H9 (cell line): ENCODE measurements at regions not wholly inside any gene's neighbourhood (a gene's known extent, or its start where the extent isn't known, plus 50 kb on each side); places are given as distances from the start of the nearest gene placed in this dataset.

Source experiments
- DNase-seq: peaks from one replicate; pipeline ENCODE4 v3.0.0-alpha.2; 2017
- H2AFZ ChIP-seq: one replicate; pipeline ENCODE4 v1.6.1; 2013; ENCODE audit warnings: mild to moderate bottlenecking, low read length, control low read depth, moderate library complexity
- H2AK5ac ChIP-seq: 2 replicates; pipeline ENCODE4 v1.6.1; 2013; ENCODE audit warnings: low read length, control low read depth, mixed read lengths; ENCODE audit not compliant: insufficient read length
- H2BK120ac ChIP-seq: one replicate; pipeline ENCODE4 v1.6.1; 2013; ENCODE audit warnings: low read depth, mild to moderate bottlenecking, low read length, control low read depth, inconsistent platforms; ENCODE audit not compliant: poor library complexity, severe bottlenecking
- H2BK12ac ChIP-seq: 2 replicates; pipeline ENCODE4 v1.6.1; 2013; ENCODE audit warnings: low read length, control low read depth, mixed read lengths, low read depth; ENCODE audit not compliant: insufficient read length
- H2BK15ac ChIP-seq: 2 replicates; pipeline ENCODE4 v1.6.1; 2013; ENCODE audit warnings: low read depth, low read length, control low read depth
- H2BK20ac ChIP-seq: one replicate; pipeline ENCODE4 v1.6.1; 2013; ENCODE audit warnings: low read depth, mild to moderate bottlenecking, low read length, control low read depth, inconsistent platforms; ENCODE audit not compliant: poor library complexity, severe bottlenecking
- H2BK5ac ChIP-seq: 2 replicates; pipeline ENCODE4 v1.6.1; 2013; ENCODE audit warnings: low read length, control low read depth, mixed read lengths; ENCODE audit not compliant: insufficient read length
- H3K14ac ChIP-seq: 2 replicates; pipeline ENCODE4 v1.6.1; 2013; ENCODE audit warnings: low read length, control low read depth; ENCODE audit not compliant: insufficient read depth
- H3K18ac ChIP-seq: 2 replicates; pipeline ENCODE4 v1.6.1; 2013; ENCODE audit warnings: low read depth, mild to moderate bottlenecking, mixed read lengths, low read length, control low read depth; ENCODE audit not compliant: insufficient read length
- H3K23ac ChIP-seq: 2 replicates; pipeline ENCODE4 v1.6.1; 2013; ENCODE audit warnings: low read length, control low read depth, mixed read lengths, low read depth; ENCODE audit not compliant: insufficient read length
- H3K23me2 ChIP-seq: 2 replicates; pipeline ENCODE4 v1.6.1; 2013; ENCODE audit warnings: low read depth, mild to moderate bottlenecking, mixed read lengths, low read length, control low read depth; ENCODE audit not compliant: insufficient read length, poor library complexity, severe bottlenecking
- H3K27ac ChIP-seq: 2 replicates; pipeline ENCODE4 v1.5.1; 2013; ENCODE audit warnings: low read length, control low read depth, mixed read lengths, low read depth; ENCODE audit not compliant: insufficient read length
- H3K27me3 ChIP-seq: 2 replicates; pipeline ENCODE4 v1.6.1; 2013; ENCODE audit warnings: low read length, control low read depth, inconsistent platforms; ENCODE audit not compliant: insufficient read depth
- H3K4ac ChIP-seq: 2 replicates; pipeline ENCODE4 v1.6.1; 2013; ENCODE audit warnings: low read depth, mild to moderate bottlenecking, control low read depth, inconsistent platforms, low read length, moderate library complexity
- H3K4me1 ChIP-seq: 2 replicates; pipeline ENCODE4 v1.6.1; 2013; ENCODE audit warnings: low read length, control low read depth, inconsistent platforms; ENCODE audit not compliant: insufficient read depth
- H3K4me2 ChIP-seq: 2 replicates; pipeline ENCODE4 v1.6.1; 2013; ENCODE audit warnings: low read length, control low read depth, mixed read lengths; ENCODE audit not compliant: insufficient read length, insufficient read depth
- H3K56ac ChIP-seq: 2 replicates; pipeline ENCODE4 v1.6.1; 2013; ENCODE audit warnings: low read depth, mild to moderate bottlenecking, mixed read lengths, low read length, control low read depth; ENCODE audit not compliant: insufficient read length
- H3K79me1 ChIP-seq: 2 replicates; pipeline ENCODE4 v1.6.1; 2013; ENCODE audit warnings: low read depth, mild to moderate bottlenecking, moderate library complexity, low read length, control low read depth, inconsistent platforms; ENCODE audit not compliant: insufficient read depth, poor library complexity, severe bottlenecking
- H3K79me2 ChIP-seq: 2 replicates; pipeline ENCODE4 v1.6.1; 2013; ENCODE audit warnings: low read length, control low read depth, inconsistent platforms; ENCODE audit not compliant: insufficient read depth
- H3K9ac ChIP-seq: 2 replicates; pipeline ENCODE4 v1.6.1; 2013; ENCODE audit warnings: low read length, control low read depth, mixed read lengths; ENCODE audit not compliant: insufficient read length; ENCODE audit errors: extremely low read depth
- H3K9me3 ChIP-seq: one replicate; pipeline ENCODE4 v1.6.1; 2013; ENCODE audit warnings: low read depth, low read length, inconsistent platforms; ENCODE audit not compliant: control insufficient read depth
- H3T11ph ChIP-seq: one replicate; pipeline ENCODE4 v1.6.1; 2013; ENCODE audit warnings: mild to moderate bottlenecking, low read length, control low read depth, inconsistent platforms
- H4K20me1 ChIP-seq: one replicate; pipeline ENCODE4 v1.6.1; 2013; ENCODE audit not compliant: control insufficient read depth, insufficient read length, insufficient read depth
- H4K5ac ChIP-seq: 2 replicates; pipeline ENCODE4 v1.6.1; 2013; ENCODE audit warnings: low read depth, mild to moderate bottlenecking, mixed read lengths, low read length, control low read depth; ENCODE audit not compliant: insufficient read length
- H4K8ac ChIP-seq: replicated peaks from 2 replicates; pipeline ENCODE4 v1.6.1; 2013; ENCODE audit warnings: low read length, control low read depth, mixed read lengths, low read depth; ENCODE audit not compliant: insufficient read length
- H4K91ac ChIP-seq: 2 replicates; pipeline ENCODE4 v1.6.1; 2013; ENCODE audit warnings: low read depth, mild to moderate bottlenecking, moderate library complexity, mixed read lengths, low read length, control low read depth; ENCODE audit not compliant: insufficient read length
- H3K27ac Mint-ChIP-seq, 3 experiments: 2 replicates in 2 of 3; 3 replicates in 1 of 3; pipeline ENCODE4 v1.8.0; 2020 to 2021; ENCODE audit warnings: mixed read lengths in 3 of 3, mild to moderate bottlenecking in 1 of 3, moderate library complexity in 1 of 3
- H3K27me3 Mint-ChIP-seq: 2 replicates; pipeline ENCODE4 v1.8.0; 2021; ENCODE audit warnings: low read depth, mild to moderate bottlenecking, moderate library complexity, mixed read lengths
- H3K36me3 Mint-ChIP-seq, 3 experiments: 2 replicates in 2 of 3; 3 replicates in 1 of 3; pipeline ENCODE4 v1.8.0; 2020 to 2021; ENCODE audit warnings: low read depth in 3 of 3, mixed read lengths in 3 of 3; ENCODE audit not compliant: insufficient read depth in 1 of 3
- H3K4me1 Mint-ChIP-seq, 2 experiments: 2 replicates each; pipeline ENCODE4 v1.8.0; 2020; ENCODE audit warnings: mixed read lengths in 2 of 2
- H3K4me3 Mint-ChIP-seq, 2 experiments: 2 replicates in 1 of 2; 3 replicates in 1 of 2; pipeline ENCODE4 v1.8.0; 2020 to 2021; ENCODE audit warnings: mild to moderate bottlenecking in 2 of 2, mixed read lengths in 2 of 2, moderate library complexity in 1 of 2
- H3K9me3 Mint-ChIP-seq, 2 experiments: 2 replicates in 1 of 2; 3 replicates in 1 of 2; pipeline ENCODE4 v1.8.0; 2020; ENCODE audit warnings: mild to moderate bottlenecking in 2 of 2, mixed read lengths in 2 of 2, moderate library complexity in 1 of 2
- WGBS: extraction: QIAGEN DNeasy Blood & Tissue Kit; methylation state at CpG from one replicate; pipeline ENCODE4 v1.1.7; 2013; ENCODE audit warnings: missing lambda C conversion rate, low lambda C conversion rate, mixed read lengths; ENCODE audit not compliant: insufficient read length; ENCODE audit errors: extremely low coverage; 5-methylcytosine and 5-hydroxymethylcytosine counted together
- TF ChIP-seq, protein P1 (sequence below): fragments of 200-600 bp; sonication (generic); conservative IDR thresholded peaks from 3 replicates; pipeline ENCODE4 v1.8.0; 2021; ENCODE audit warnings: antibody characterized with exemption, mild to moderate bottlenecking

GRCh38 chr12:108078428-108078827 lies 50.7 kb upstream of the WSCD2 start:
- H3K23me2 ChIP-seq, result no peaks in the 10 kb centered on the region
- no peaks in the 10 kb centered on the region; the same call in 1 of the 2 replicates for H3K79me2 ChIP-seq
- peaks cover 14 to 18% of the 10 kb centered on the region in 2 experiments for H3K4me1 Mint-ChIP-seq
- no peak overlapping the region for H2BK120ac ChIP-seq
- no peak overlapping the region for H3K27ac ChIP-seq
- H2BK12ac ChIP-seq, result no peak overlapping the region
- no peak overlapping the region for H3K4me2 ChIP-seq
- no peak overlapping the region for H2BK5ac ChIP-seq
- H4K20me1 ChIP-seq, result no peaks in the 10 kb centered on the region
- H3K4me3 Mint-ChIP-seq, result no peak overlapping the region
- H3K23ac ChIP-seq, result no peak overlapping the region
- H4K91ac ChIP-seq, result no peak overlapping the region
- no peak overlapping the region; a peak in 1 of 7 replicates for H3K27ac Mint-ChIP-seq
- H2AK5ac ChIP-seq, result no peak overlapping the region
- no peak overlapping the region for H4K5ac ChIP-seq
- H3K36me3 Mint-ChIP-seq, result no peaks in the 10 kb centered on the region
- no peaks in the 10 kb centered on the region for H3K9me3 ChIP-seq
- H2BK15ac ChIP-seq, result no peak overlapping the region
- no peak for DNase-seq
- WGBS, result no CpG with 5 or more reads among the region's 3 CpGs
- H3K56ac ChIP-seq, result no peak overlapping the region
- no peak overlapping the region for H4K8ac ChIP-seq
- H3T11ph ChIP-seq, result no peak overlapping the region
- H3K18ac ChIP-seq, result no peak overlapping the region
- no peak overlapping the region for H3K14ac ChIP-seq
- no peaks in the 10 kb centered on the region for H3K27me3 ChIP-seq
- no peak overlapping the region for H2AFZ ChIP-seq
- no peak overlapping the region for H2BK20ac ChIP-seq
- H3K27me3 Mint-ChIP-seq, result peaks cover 3% of the 10 kb centered on the region
- no peaks in the 10 kb centered on the region for H3K79me1 ChIP-seq
- 0 out of 5 replicates have a peak, but pooled peaks cover 0 to 3% of the 10 kb centered on the region in 2 experiments for H3K9me3 Mint-ChIP-seq
- H3K4me1 ChIP-seq, result no peaks in the 10 kb centered on the region
- H3K4ac ChIP-seq, result no peak overlapping the region
- TF ChIP-seq, protein P1, sequence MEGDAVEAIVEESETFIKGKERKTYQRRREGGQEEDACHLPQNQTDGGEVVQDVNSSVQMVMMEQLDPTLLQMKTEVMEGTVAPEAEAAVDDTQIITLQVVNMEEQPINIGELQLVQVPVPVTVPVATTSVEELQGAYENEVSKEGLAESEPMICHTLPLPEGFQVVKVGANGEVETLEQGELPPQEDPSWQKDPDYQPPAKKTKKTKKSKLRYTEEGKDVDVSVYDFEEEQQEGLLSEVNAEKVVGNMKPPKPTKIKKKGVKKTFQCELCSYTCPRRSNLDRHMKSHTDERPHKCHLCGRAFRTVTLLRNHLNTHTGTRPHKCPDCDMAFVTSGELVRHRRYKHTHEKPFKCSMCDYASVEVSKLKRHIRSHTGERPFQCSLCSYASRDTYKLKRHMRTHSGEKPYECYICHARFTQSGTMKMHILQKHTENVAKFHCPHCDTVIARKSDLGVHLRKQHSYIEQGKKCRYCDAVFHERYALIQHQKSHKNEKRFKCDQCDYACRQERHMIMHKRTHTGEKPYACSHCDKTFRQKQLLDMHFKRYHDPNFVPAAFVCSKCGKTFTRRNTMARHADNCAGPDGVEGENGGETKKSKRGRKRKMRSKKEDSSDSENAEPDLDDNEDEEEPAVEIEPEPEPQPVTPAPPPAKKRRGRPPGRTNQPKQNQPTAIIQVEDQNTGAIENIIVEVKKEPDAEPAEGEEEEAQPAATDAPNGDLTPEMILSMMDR, result 0 out of 3 replicates have a peak, but pooled peaks have one; percentile 16
- no peak overlapping the region for H3K9ac ChIP-seq
